WTC11 (cell line): ENCODE measurements at regions not wholly inside any gene's neighbourhood (a gene's known extent, or its start where the extent isn't known, plus 50 kb on each side); places are given as distances from the start of the nearest gene placed in this dataset.

Experiments
- CREB1 ChIP-seq: sonication (generic); formaldehyde crosslinking; IDR thresholded peaks from 2 replicates; pipeline ENCODE4 v1.8.0; 2023; ENCODE audit warnings: mild to moderate bottlenecking, missing genetic modification reagents
- CTCF ChIP-seq: fragments of 200-600 bp; IDR thresholded peaks from 2 replicates; pipeline ENCODE4 v1.8.0; 2022; ENCODE audit warnings: antibody characterized with exemption
- ELF4 ChIP-seq: sonication (generic); formaldehyde crosslinking; IDR thresholded peaks from 2 replicates; pipeline ENCODE4 v1.8.1; 2022; ENCODE audit warnings: low read depth, mild to moderate bottlenecking, moderate library complexity, missing genetic modification reagents
- PRDM15 ChIP-seq: sonication (generic); formaldehyde crosslinking; IDR thresholded peaks from 2 replicates; pipeline ENCODE4 v1.8.0; 2022; ENCODE audit warnings: missing genetic modification reagents
- SMAD3 ChIP-seq: sonication (generic); formaldehyde crosslinking; IDR thresholded peaks from 2 replicates; pipeline ENCODE4 v1.8.0; 2022; ENCODE audit warnings: missing genetic modification reagents, mild to moderate bottlenecking, borderline replicate concordance
- SP1 ChIP-seq: sonication (generic); formaldehyde crosslinking; conservative IDR thresholded peaks from 2 replicates; pipeline ENCODE4 v1.8.1; 2022; ENCODE audit warnings: missing genetic modification reagents
- TP53 ChIP-seq: sonication (generic); formaldehyde crosslinking; IDR thresholded peaks from 2 replicates; pipeline ENCODE4 v1.8.1; 2023; ENCODE audit warnings: mild to moderate bottlenecking, missing genetic modification reagents
- USF2 ChIP-seq: sonication (generic); formaldehyde crosslinking; IDR thresholded peaks from 2 replicates; pipeline ENCODE4 v1.8.1; 2023; ENCODE audit warnings: mild to moderate bottlenecking, missing genetic modification reagents, moderate library complexity
- ZNF396 ChIP-seq: fragments of 250-450 bp; sonication (Bioruptor Pico); IDR thresholded peaks from 2 replicates; pipeline ENCODE4 v1.8.0; 2021; ENCODE audit warnings: mild to moderate bottlenecking, moderate library complexity, borderline replicate concordance
- ZNF416 ChIP-seq: fragments of 250-450 bp; sonication (Bioruptor Pico); IDR thresholded peaks from 2 replicates; pipeline ENCODE4 v1.9.0; 2021; ENCODE audit warnings: mild to moderate bottlenecking, inconsistent platforms
- ZNF512 ChIP-seq: sonication (generic); formaldehyde crosslinking; IDR thresholded peaks from 2 replicates; pipeline ENCODE4 v1.8.1; 2022; ENCODE audit warnings: missing genetic modification reagents, borderline replicate concordance
- TF ChIP-seq, protein P1 (sequence below): sonication (generic); formaldehyde crosslinking; IDR thresholded peaks from 2 replicates; pipeline ENCODE4 v1.8.0; 2022; ENCODE audit warnings: mild to moderate bottlenecking, missing genetic modification reagents

GRCh38 chr10:100632027-100632426, 96.3 kb downstream of the HIF1AN start:
- TF ChIP-seq ZNF396 (no peak), CTCF (no peak), ELF4 (CRISPR knock-in tag) (no peak), TP53 (CRISPR knock-in tag) (no peak), CREB1 (CRISPR knock-in tag) (no peak), SP1 (CRISPR knock-in tag) (no peak), SMAD3 (CRISPR knock-in tag) (no peak), USF2 (CRISPR knock-in tag) (no peak), PRDM15 (CRISPR knock-in tag) (no peak), ZNF416 (CRISPR knock-in tag) (no peak), ZNF512 (CRISPR knock-in tag) (no peak)
- TF ChIP-seq, protein P1, sequence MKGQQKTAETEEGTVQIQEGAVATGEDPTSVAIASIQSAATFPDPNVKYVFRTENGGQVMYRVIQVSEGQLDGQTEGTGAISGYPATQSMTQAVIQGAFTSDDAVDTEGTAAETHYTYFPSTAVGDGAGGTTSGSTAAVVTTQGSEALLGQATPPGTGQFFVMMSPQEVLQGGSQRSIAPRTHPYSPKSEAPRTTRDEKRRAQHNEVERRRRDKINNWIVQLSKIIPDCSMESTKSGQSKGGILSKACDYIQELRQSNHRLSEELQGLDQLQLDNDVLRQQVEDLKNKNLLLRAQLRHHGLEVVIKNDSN (CRISPR knock-in tag) = no peak
